ENCODE measurements at regions not wholly inside any gene's neighbourhood (a gene's known extent, or its start where the extent isn't known, plus 50 kb on each side); places are given as distances from the start of the nearest gene placed in this dataset.
"Not testable (repeated sequence)": the region's sequence is repeated elsewhere in the genome, so short reads cannot be mapped to it uniquely, and the experiment has no call there.

GRCh38 chr1:166307261-166308188 lies 140.7 kb upstream of the FAM78B start:
- DNase-seq, result no peak

- not testable (repeated sequence) for DNase-seq
Measured at GRCh38 chr1:166316306-166316705, 149.5 kb upstream of the FAM78B start.

- no peak for DNase-seq
Measured at GRCh38 chr1:166322470-166322869, 155.7 kb upstream of the FAM78B start.

GRCh38 chr1:166327886-166328285 lies 161.1 kb upstream of the FAM78B start:
- DNase-seq, result no peak

GRCh38 chr1:166328956-166329355 lies 162.2 kb upstream of the FAM78B start:
- no peak for DNase-seq

- DNase-seq, result no peak
Measured at GRCh38 chr1:166330096-166330495, 163.3 kb upstream of the FAM78B start.

GRCh38 chr1:166338105-166338504 lies 171.3 kb upstream of the FAM78B start:
- no peak for DNase-seq

GRCh38 chr1:166340709-166341108 lies 173.9 kb upstream of the FAM78B start:
- no peak for DNase-seq

- no peak for DNase-seq
Measured at GRCh38 chr1:166343276-166343675, 176.5 kb upstream of the FAM78B start.

- no peak for DNase-seq
Measured at GRCh38 chr1:166350490-166350889, 183.7 kb upstream of the FAM78B start.

GRCh38 chr1:166351676-166352075 lies 184.9 kb upstream of the FAM78B start:
- DNase-seq, result no peak

GRCh38 chr1:166353213-166353612 lies 186.4 kb upstream of the FAM78B start:
- no peak for DNase-seq

- DNase-seq, result no peak
Measured at GRCh38 chr1:166354406-166354805, 187.6 kb upstream of the FAM78B start.

- no peak for DNase-seq
Measured at GRCh38 chr1:166365081-166365480, 198.3 kb upstream of the FAM78B start.

GRCh38 chr1:166368030-166368429 lies 201.2 kb upstream of the FAM78B start:
- DNase-seq, result no peak

GRCh38 chr1:166377896-166378295 lies 211.1 kb upstream of the FAM78B start:
- DNase-seq, result no peak

GRCh38 chr1:166378805-166379204 lies 212.0 kb upstream of the FAM78B start:
- no peak for DNase-seq

- DNase-seq, result no peak
Measured at GRCh38 chr1:166379447-166379846, 212.6 kb upstream of the FAM78B start.

GRCh38 chr1:166383137-166383536 lies 216.3 kb upstream of the FAM78B start:
- DNase-seq, result no peak

- no peak for DNase-seq
Measured at GRCh38 chr1:166383635-166384346, 217.0 kb upstream of the FAM78B start.

- DNase-seq, result no peak
Measured at GRCh38 chr1:166384948-166385347, 218.1 kb upstream of the FAM78B start.

- no peak for DNase-seq
Measured at GRCh38 chr1:166390366-166391033, 223.7 kb upstream of the FAM78B start.

GRCh38 chr1:166391279-166392066 lies 224.7 kb upstream of the FAM78B start:
- no peak for DNase-seq

Measured in stimulated activated CD4-positive, alpha-beta T cell treated with anti-CD3 and anti-CD28 coated beads, Interleukin-15, amount 100 ng/mL, for 24 hours (primary cell).